GM18498 (cell line): ENCODE measurements at regions not wholly inside any gene's neighbourhood (a gene's known extent, or its start where the extent isn't known, plus 50 kb on each side); places are given as distances from the start of the nearest gene placed in this dataset.
A peak's percentile ranks its signal among the peaks of the same experiment; 100 is the strongest.
"Not testable (repeated sequence)": the region's sequence is repeated elsewhere in the genome, so short reads cannot be mapped to it uniquely, and the experiment has no call there.

Experiments used
- ATAC-seq: cut with Tn5 transposase; IDR thresholded peaks from one replicate; pipeline ENCODE4 v1.9.1; 2021; ENCODE audit warnings: mild to moderate bottlenecking, moderate library complexity; ENCODE audit not compliant: unreplicated experiment

GRCh38 chr12:129959889-129960288 lies 56.1 kb upstream of the TMEM132D start:
- ATAC-seq, result no peak

GRCh38 chr12:129961091-129961490 lies 57.3 kb upstream of the TMEM132D start:
- ATAC-seq, result no peak

- no peak for ATAC-seq
These were observed 58.0 kb upstream of the TMEM132D start for GRCh38 chr12:129961856-129962255.

- ATAC-seq, result no peak
These were observed 60.5 kb upstream of the TMEM132D start for GRCh38 chr12:129964300-129964699.

- no peak for ATAC-seq
These were observed 61.1 kb upstream of the TMEM132D start for GRCh38 chr12:129964826-129965457.

GRCh38 chr12:129966146-129966995 lies 62.5 kb upstream of the TMEM132D start:
- no peak for ATAC-seq

GRCh38 chr12:129971721-129972120 lies 67.9 kb upstream of the TMEM132D start:
- ATAC-seq, result no peak

GRCh38 chr12:129973236-129973961 lies 69.6 kb upstream of the TMEM132D start:
- no peak for ATAC-seq

GRCh38 chr12:129984106-129984505 lies 80.3 kb upstream of the TMEM132D start:
- no peak for ATAC-seq

- no peak for ATAC-seq
These were observed 84.0 kb upstream of the TMEM132D start for GRCh38 chr12:129987841-129988240.

GRCh38 chr12:129994634-129995033 lies 90.8 kb upstream of the TMEM132D start:
- no peak for ATAC-seq

- no peak for ATAC-seq
These were observed 93.4 kb upstream of the TMEM132D start for GRCh38 chr12:129997239-129997638.

GRCh38 chr12:130004310-130004877 lies 100.6 kb upstream of the TMEM132D start:
- not testable (repeated sequence) for ATAC-seq

GRCh38 chr12:130007771-130008170 lies 103.9 kb upstream of the TMEM132D start:
- ATAC-seq, result no peak

- no peak for ATAC-seq
These were observed 104.4 kb upstream of the TMEM132D start for GRCh38 chr12:130008241-130008640.

- ATAC-seq, result no peak
These were observed 106.1 kb upstream of the TMEM132D start for GRCh38 chr12:130009961-130010360.

- ATAC-seq, result no peak
These were observed 108.0 kb upstream of the TMEM132D start for GRCh38 chr12:130011611-130012385.

- peak; percentile 83 for ATAC-seq
These were observed 110.1 kb upstream of the TMEM132D start for GRCh38 chr12:130013771-130014484.

GRCh38 chr12:130014485-130014807 lies 110.6 kb upstream of the TMEM132D start:
- ATAC-seq, result no peak

GRCh38 chr12:130016194-130016593 lies 112.4 kb upstream of the TMEM132D start:
- no peak for ATAC-seq
